DOHH2 (cell line): ENCODE measurements at regions not wholly inside any gene's neighbourhood (a gene's known extent, or its start where the extent isn't known, plus 50 kb on each side); places are given as distances from the start of the nearest gene placed in this dataset.

Source experiments
- H3F3A ChIP-seq: fragments of 200-600 bp; sonication (generic), shearing (Covaris generic); 2 replicates; pipeline ENCODE4 v1.6.0; 2016; ENCODE audit warnings: antibody characterized with exemption, mild to moderate bottlenecking; ENCODE audit not compliant: control insufficient read depth, insufficient read depth
- H3K27ac ChIP-seq: fragments of 200-600 bp; sonication (generic); 2 replicates; pipeline ENCODE4 v1.5.1; 2014; ENCODE audit warnings: low read depth, mild to moderate bottlenecking, low read length, moderate library complexity
- H3K27me3 ChIP-seq: fragments of 200-600 bp; sonication (generic); 2 replicates; pipeline ENCODE4 v1.6.1; 2014; ENCODE audit warnings: mild to moderate bottlenecking, low read length, mixed read lengths; ENCODE audit not compliant: control insufficient read depth
- H3K36me3 ChIP-seq: fragments of 200-600 bp; sonication (generic); 2 replicates; pipeline ENCODE4 v1.6.1; 2014; ENCODE audit warnings: mild to moderate bottlenecking, low read length, moderate library complexity, mixed read lengths; ENCODE audit not compliant: control insufficient read depth
- H3K4me1 ChIP-seq: fragments of 200-600 bp; sonication (generic); 2 replicates; pipeline ENCODE4 v1.6.1; 2014; ENCODE audit warnings: mild to moderate bottlenecking, low read length, mixed read lengths; ENCODE audit not compliant: control insufficient read depth
- H3K4me2 ChIP-seq: fragments of 200-600 bp; sonication (generic); 2 replicates; pipeline ENCODE4 v1.6.0; 2014; ENCODE audit warnings: mild to moderate bottlenecking, low read length, moderate library complexity
- H3K4me3 ChIP-seq: fragments of 200-600 bp; sonication (generic); 2 replicates; pipeline ENCODE4 v1.5.1; 2014; ENCODE audit warnings: mild to moderate bottlenecking, low read length, mixed read lengths
- H3K79me2 ChIP-seq: fragments of 200-600 bp; sonication (generic); 2 replicates; pipeline ENCODE4 v1.6.1; 2014; ENCODE audit warnings: mild to moderate bottlenecking, low read length, mixed read lengths; ENCODE audit not compliant: control insufficient read depth
- H3K9me2 ChIP-seq: fragments of 200-600 bp; sonication (generic); replicated peaks from 2 replicates; pipeline ENCODE4 v1.6.1; 2014; ENCODE audit warnings: mild to moderate bottlenecking, low read length, mixed read lengths; ENCODE audit not compliant: control insufficient read depth
- H3K9me3 ChIP-seq: fragments of 200-600 bp; sonication (generic); 2 replicates; pipeline ENCODE4 v1.6.1; 2014; ENCODE audit warnings: antibody characterized with exemption, low read length, mixed read lengths; ENCODE audit not compliant: control insufficient read depth, insufficient read depth
- H4K20me1 ChIP-seq: fragments of 200-600 bp; sonication (generic); 2 replicates; pipeline ENCODE4 v1.6.0; 2014; ENCODE audit warnings: low read depth, mild to moderate bottlenecking, antibody characterized with exemption, low read length, moderate library complexity; ENCODE audit not compliant: control insufficient read depth, insufficient read depth
- CTCF ChIP-seq: fragments of 200-600 bp; sonication (generic); IDR thresholded peaks from one replicate; pipeline ENCODE4 v1.5.1; 2014; ENCODE audit warnings: antibody characterized with exemption, mild to moderate bottlenecking, low read depth, low read length; ENCODE audit not compliant: poor library complexity, severe bottlenecking
- EZH2phosphoT487 ChIP-seq: fragments of 200-600 bp; sonication (generic); IDR thresholded peaks from 2 replicates; pipeline ENCODE4 v1.6.1; 2017; ENCODE audit warnings: borderline replicate concordance, mild to moderate bottlenecking, antibody characterized with exemption, low read length, moderate library complexity, mixed read lengths

GRCh38 chr2:729376-729861 is 52.2 kb upstream of the TMEM18 start:
- Histone ChIP-seq H3K9me3 (peaks cover 2% of the 10 kb centered on the region; the same call in 1 of the 2 replicates), H3K36me3 (no peaks in the 10 kb centered on the region), H3K79me2 (no peaks in the 10 kb centered on the region), H3K27me3 (no peaks in the 10 kb centered on the region), H3K4me2 (no peak overlapping the region), H3K4me1 (no peaks in the 10 kb centered on the region), H3F3A (no peaks in the 10 kb centered on the region), H3K4me3 (no peak overlapping the region), H4K20me1 (no peaks in the 10 kb centered on the region), H3K9me2 (no peaks in the 10 kb centered on the region), H3K27ac (no peak overlapping the region)
- TF ChIP-seq EZH2phosphoT487 (no peak), CTCF (no peak)

- Histone ChIP-seq H3K4me2 (no peak overlapping the region), H3K4me1 (no peaks in the 10 kb centered on the region), H3K79me2 (no peaks in the 10 kb centered on the region), H3F3A (no peaks in the 10 kb centered on the region), H3K27me3 (no peaks in the 10 kb centered on the region), H3K27ac (no peak overlapping the region), H3K4me3 (no peak overlapping the region), H3K36me3 (no peaks in the 10 kb centered on the region), H3K9me3 (peaks cover 2% of the 10 kb centered on the region; the same call in 1 of the 2 replicates), H3K9me2 (no peaks in the 10 kb centered on the region), H4K20me1 (no peaks in the 10 kb centered on the region)
- no peak for TF ChIP-seq CTCF
- TF ChIP-seq EZH2phosphoT487: no peak
Observed at GRCh38 chr2:728165-728564, 51.0 kb upstream of the TMEM18 start.

GRCh38 chr2:727071-727470 is 49.9 kb upstream of the TMEM18 start:
- no peaks in the 10 kb centered on the region for H3K4me1 ChIP-seq
- H3K4me2 ChIP-seq: no peak overlapping the region
- H3K27ac ChIP-seq: no peak overlapping the region
- H3K9me2 ChIP-seq: no peaks in the 10 kb centered on the region
- no peak overlapping the region for H3K4me3 ChIP-seq
- H3F3A ChIP-seq: no peaks in the 10 kb centered on the region
- H4K20me1 ChIP-seq: no peaks in the 10 kb centered on the region
- peaks cover 2% of the 10 kb centered on the region; the same call in 1 of the 2 replicates for H3K9me3 ChIP-seq
- no peaks in the 10 kb centered on the region for H3K36me3 ChIP-seq
- TF ChIP-seq CTCF: no peak
- TF ChIP-seq EZH2phosphoT487: no peak
- H3K79me2 ChIP-seq: no peaks in the 10 kb centered on the region
- H3K27me3 ChIP-seq: no peaks in the 10 kb centered on the region
